HG03064 (cell line): ENCODE measurements at regions not wholly inside any gene's neighbourhood (a gene's known extent, or its start where the extent isn't known, plus 50 kb on each side); places are given as distances from the start of the nearest gene placed in this dataset.
"Not testable (repeated sequence)": the region's sequence is repeated elsewhere in the genome, so short reads cannot be mapped to it uniquely, and the experiment has no call there.

ENCODE experiments used
- ATAC-seq: cut with Tn5 transposase; IDR thresholded peaks from one replicate; pipeline ENCODE4 v1.9.1; 2021; ENCODE audit warnings: low read depth; ENCODE audit not compliant: unreplicated experiment

GRCh38 chr1:234785922-234786321 lies 175.9 kb upstream of the IRF2BP2 start:
- not testable (repeated sequence) for ATAC-seq

GRCh38 chr1:234785471-234785919 lies 175.5 kb upstream of the IRF2BP2 start:
- ATAC-seq: not testable (repeated sequence)

GRCh38 chr1:234784108-234784507 lies 174.1 kb upstream of the IRF2BP2 start:
- not testable (repeated sequence) for ATAC-seq

- ATAC-seq: no peak
Observed at GRCh38 chr1:234782791-234783190, 172.8 kb upstream of the IRF2BP2 start.

- no peak for ATAC-seq
Observed at GRCh38 chr1:234782105-234782751, 172.2 kb upstream of the IRF2BP2 start.

DNA sequence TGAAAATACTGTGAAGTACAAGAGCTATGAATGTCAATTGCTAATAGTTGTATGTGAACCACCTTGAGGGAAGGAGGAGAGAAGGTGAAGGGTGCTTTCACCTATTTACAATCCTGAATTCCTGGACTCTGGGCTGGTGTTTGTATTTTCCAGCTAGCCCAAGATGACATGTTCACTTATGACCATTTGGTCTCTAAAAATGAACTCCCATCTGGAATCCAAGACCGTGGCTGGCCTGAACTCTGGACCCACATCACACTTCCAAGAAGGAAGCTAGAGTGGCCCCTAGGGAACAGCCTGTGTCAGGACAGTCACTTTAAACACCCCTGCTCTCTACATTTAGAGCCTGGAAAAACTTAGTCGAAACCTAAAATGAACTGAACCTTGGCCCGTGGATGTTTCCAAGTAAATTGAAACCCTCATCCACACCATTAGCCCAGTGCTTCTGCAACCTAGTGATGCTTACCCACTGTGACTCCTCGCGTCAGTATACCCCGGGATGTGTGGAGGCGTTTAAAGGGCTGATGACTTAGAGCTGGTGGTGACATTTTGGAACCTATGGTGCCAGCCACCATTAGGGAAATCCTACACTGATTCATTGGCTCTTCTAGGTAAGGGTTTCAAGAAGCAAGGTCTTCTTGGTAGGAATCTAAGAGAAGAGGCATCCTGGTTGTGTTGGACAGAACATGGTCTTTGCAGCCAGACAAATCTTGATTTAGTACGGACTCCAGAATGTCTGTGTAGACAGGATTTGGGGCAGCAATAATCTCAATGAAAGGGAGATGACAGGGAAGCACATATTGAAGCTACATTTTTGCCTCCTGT lies 171.5 kb upstream of the IRF2BP2 start:
- no peak for ATAC-seq

- ATAC-seq: no peak
Observed at GRCh38 chr1:234780531-234781162, 170.7 kb upstream of the IRF2BP2 start.

DNA sequence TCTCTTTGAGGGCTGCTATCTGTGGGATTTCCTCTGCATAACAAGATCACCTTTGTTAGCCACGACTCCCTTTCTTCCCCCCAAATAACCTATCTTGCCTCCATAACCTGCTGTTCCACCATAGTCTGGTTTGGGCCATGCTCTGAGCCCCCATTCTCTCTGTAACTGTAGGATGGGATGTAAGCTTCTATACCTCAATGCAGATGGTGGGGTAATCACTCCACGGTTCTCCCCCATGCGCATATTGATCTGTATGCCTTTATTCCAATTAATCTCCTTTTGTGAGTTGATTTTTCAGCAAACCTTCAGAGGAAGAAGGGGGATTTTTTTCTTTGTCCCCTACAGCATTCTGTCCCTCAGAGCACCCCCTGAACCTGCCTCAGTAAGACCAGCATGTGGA lies 170.1 kb upstream of the IRF2BP2 start:
- ATAC-seq: no peak

DNA sequence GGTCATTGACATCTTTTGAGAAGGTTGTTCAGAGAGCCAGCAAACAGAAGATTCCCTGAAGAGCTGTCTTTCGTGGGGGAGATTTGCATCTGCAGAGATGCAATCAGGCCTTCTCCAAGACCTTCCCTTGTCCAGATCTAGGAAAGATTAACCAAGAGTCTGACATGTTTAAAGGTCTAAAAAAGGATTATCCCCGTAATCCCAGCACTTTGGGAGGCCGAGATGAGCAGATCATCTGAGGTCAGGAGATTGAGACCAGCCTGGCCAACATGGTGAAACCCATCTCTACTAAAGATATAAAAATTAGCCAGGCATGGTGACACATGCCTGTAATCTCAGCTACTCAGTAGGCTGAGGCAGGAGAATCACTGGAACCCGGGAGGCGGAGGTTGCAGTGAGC lies 169.6 kb upstream of the IRF2BP2 start:
- not testable (repeated sequence) for ATAC-seq

DNA sequence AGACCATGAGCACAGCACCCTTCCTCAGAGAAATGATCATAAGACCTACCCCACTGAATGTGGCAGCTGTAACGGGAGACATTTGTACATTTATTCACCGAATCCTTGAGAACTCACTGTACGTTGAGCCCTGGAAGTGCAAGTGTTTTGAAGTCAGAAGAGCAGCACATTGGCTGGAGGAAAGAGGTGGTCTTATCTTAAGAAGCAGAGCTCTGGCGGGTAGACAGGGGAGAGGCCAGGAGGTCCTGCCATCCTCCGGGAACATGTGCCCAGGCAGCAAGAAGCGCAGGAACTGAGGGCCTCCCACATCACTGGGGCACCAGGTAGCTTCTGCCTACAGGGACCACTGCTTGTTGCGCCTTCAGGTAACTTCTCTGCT lies 169.2 kb upstream of the IRF2BP2 start:
- ATAC-seq: no peak

GRCh38 chr1:234778221-234779159 lies 168.5 kb upstream of the IRF2BP2 start:
- ATAC-seq: no peak

DNA sequence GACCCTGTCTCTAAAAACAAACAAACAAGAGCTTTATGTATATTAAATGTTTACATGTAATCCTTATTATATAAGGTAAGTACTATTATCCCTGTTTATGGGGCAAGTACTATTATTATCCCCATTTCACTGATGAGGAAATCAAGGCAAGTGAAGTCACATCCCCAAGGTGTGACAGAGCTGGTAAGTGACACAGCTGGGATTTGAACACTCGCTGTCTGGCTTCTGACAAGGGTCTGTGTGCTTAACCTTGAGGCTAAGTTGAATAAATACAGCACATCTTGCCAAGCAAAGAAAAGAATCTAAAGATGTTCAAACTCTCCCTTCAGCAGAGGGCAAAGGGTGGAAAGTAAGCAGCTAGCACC lies 167.9 kb upstream of the IRF2BP2 start:
- no peak for ATAC-seq

DNA sequence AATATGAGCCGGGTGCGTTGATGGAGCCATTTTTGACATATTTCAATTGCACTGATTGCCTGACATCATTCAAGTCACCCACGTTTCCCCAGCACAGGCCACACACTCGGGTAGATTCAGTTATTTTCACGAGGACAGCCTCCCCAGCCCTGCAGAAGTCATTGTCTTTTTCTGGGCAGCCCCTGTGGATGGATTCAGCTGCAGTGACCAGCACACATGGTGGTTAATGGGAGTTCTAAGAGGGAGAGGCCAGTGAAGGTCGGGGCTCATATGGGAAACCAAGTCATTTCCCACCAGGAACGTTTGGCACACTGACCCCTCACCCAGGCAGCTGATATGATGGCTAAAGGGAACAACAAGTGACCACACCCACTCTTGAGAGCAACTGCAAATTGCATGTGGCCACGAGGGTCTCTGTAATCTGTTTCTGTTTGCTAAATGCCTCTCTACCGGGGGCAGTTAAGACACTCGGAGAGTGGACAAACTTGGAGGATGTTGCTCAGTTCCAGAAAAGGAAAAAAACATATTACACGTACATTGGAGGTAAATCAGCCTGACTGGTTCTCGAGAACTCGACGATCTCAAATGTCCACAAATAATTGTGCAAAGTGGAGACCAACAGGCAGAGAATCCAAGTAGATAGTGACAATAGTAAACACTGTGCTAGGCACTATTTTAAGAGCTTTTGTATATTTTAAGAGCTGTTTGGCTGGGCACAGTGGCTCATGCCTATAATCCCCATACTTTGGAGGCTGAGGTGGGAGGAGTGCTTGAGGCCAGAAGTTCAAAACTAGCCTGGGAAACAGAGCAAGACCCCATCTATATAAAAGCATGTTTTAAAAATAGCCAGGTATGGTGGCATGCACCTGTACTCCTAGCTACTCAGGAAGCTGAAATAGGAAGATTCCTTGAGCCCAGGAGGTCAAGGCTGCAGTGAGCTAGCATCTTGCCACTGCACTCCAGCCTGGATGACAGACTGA lies 167.2 kb upstream of the IRF2BP2 start:
- ATAC-seq: no peak

- ATAC-seq: no peak
Observed at GRCh38 chr1:234776256-234776875, 166.4 kb upstream of the IRF2BP2 start.

DNA sequence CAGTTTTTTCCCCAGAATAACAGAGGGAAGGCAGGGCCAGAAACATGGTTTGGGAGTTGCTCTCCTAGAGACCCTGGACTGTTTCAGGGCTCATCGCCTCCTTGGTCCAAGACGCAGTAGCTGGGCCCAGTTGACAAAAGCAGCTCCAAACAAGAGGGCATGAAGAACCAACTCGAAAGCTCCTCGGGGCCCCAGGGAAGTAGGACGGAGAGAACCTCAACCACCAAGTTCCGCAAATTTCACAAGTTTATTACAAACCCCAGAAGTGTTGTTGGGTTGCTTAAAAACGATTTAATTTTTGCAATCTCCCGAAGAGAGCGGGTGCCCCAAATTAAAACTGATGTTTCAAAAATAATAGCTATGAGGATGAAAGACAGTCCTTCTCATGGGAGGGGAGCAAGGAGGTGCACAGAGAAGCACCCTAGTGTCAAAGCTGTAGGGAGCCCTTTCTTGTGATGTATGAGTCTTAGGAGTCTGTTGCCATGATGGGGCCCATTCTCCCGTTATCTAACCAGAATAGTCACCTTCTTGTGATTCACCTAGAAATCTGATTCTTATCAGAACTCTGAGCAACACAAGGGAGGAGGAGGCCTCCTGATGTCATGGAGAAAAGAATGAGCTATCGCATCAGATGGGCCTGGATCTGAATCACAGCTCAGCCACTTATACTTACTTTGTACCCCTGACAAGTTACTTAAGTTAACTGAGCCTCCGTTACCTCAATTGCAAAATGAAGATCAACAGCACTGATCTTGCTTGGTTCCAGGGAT lies 165.7 kb upstream of the IRF2BP2 start:
- ATAC-seq: no peak

DNA sequence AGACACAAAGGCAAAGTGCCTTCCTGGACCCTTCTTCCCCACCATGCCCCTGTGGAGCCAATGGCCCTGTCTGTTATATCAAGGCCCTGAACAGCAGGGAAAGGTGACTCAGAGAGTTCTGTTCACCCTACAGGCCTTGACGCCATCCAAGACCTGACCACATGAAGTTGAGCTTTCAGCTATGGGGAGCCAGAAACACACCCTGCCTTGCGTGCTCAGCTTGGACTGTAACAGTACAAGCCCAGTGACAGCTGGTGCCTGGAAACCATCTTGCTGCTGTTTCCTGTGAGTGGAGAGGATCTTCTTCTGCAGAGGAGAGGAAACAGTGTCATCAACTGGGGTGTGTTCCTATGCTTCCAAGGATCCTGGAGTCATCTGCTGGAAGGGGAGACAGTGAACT lies 165.0 kb upstream of the IRF2BP2 start:
- ATAC-seq: no peak

DNA sequence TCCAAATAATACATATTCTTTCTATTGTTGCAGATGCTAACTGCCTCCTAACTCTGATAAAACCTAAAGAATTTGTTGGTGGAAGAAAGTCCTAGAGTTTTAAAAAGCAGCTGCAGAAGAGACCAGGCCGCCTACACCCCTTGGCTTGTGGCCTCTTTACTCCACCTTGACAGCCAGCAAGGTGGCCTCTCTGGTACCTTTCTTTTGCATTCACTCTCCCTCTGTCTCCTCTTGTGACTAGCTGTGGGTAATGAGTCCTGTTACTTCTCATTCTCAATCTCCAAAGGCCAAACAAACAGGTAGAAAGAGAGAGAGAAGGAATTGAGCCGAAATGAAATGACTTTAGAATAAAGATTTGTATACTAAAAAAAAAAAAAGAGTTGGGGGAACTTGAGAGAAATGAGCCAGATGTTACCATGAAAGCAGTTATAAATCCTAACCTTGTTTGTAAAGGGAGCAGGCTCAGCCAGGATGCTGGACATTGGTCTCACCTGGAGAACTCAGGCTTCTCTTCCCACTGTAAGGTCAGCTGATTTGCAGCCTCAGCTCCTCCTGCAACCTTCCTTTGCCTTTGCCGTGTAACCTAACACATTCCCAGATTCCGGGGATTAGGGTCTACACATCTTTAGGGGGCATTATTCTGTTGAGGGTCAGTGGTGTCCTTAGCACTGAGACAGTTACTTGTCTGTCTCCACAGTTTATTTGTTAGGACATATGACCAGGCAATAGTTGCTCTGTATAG lies 164.1 kb upstream of the IRF2BP2 start:
- no peak for ATAC-seq
